ENCODE measurements at regions not wholly inside any gene's neighbourhood (a gene's known extent, or its start where the extent isn't known, plus 50 kb on each side); places are given as distances from the start of the nearest gene placed in this dataset.

DNA sequence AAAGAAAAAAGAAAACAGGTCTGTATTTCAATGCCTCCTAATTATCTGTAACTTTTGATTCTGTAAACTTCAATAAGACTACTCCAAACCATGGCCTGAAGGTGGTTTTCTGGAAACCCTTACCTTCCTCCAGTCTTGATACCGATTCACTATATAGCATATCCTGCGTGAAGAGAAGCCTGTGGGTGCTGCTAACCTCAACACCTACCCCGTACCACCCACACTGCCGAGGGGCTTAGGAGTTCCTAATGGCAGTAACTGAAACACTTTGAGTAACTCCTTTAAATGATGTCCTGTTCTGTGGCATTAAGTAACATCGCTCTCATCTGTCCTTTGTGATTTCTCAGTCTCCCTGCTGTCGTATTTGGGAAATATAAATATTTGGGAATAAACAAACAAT, 104.5 kb upstream of the CARMIL1 start:
- Histone ChIP-seq H2AFZ (replicated peaks; ENCODE audit: low read length, poor library complexity) (no peak overlapping the region), H2BK15ac (ENCODE audit: low read depth, low read length) (peak overlapping the region; percentile 98; the same call in 2 of the 3 replicates), H4K5ac (ENCODE audit: low read depth, low read length) (peak overlapping the region; percentile 78), H3K36me3 (ENCODE audit: control insufficient read depth, insufficient read depth, low read length) (no peaks in the 10 kb centered on the region), H3K27ac (ENCODE audit: insufficient read depth, low read length) (peak overlapping the region; percentile 83), H2BK20ac (ENCODE audit: low read depth, low read length) (peak overlapping the region; percentile 97), H3K9ac (ENCODE audit: low read depth, low read length) (no peak overlapping the region), H3K4ac (ENCODE audit: low read depth, low read length) (peak overlapping the region; percentile 96), H3K14ac (replicated peaks; ENCODE audit: low read depth, low read length) (peak overlapping the region; percentile 96), H3K79me1 (ENCODE audit: low read depth in 1 of 2, low read length in 2 of 2) (no peaks in the 10 kb centered on the region; a peak in 1 of 4 replicates), H3K56ac (ENCODE audit: extremely low read depth, insufficient read depth, low read length) (peak overlapping the region; percentile 55; the same call in 1 of the 2 replicates), H3K18ac (ENCODE audit: low read depth, low read length) (peak overlapping the region; percentile 88), H3K4me3 (ENCODE audit: insufficient read depth, low read depth, low read length) (no peak overlapping the region), H4K91ac (ENCODE audit: insufficient read depth, low read depth, low read length) (peak overlapping the region; percentile 90), H3K9me3 (ENCODE audit: control insufficient read depth, insufficient read depth, low read length) (0 out of 2 replicates have a peak, but pooled peaks cover 2% of the 10 kb centered on the region), H2BK120ac (ENCODE audit: low read depth, low read length) (peak overlapping the region; percentile 97), H3K4me2 (ENCODE audit: low read depth, low read length) (no peak overlapping the region), H4K20me1 (ENCODE audit: insufficient read depth, low read length) (no peaks in the 10 kb centered on the region), H2BK5ac (ENCODE audit: low read depth, low read length, poor library complexity, severe bottlenecking) (peak overlapping the region; percentile 89), H2AK9ac (replicated peaks; ENCODE audit: low read depth, low read length, poor library complexity) (no peak overlapping the region), H3K27me3 (ENCODE audit: control insufficient read depth, insufficient read depth, low read length) (no peaks in the 10 kb centered on the region), H3K23ac (ENCODE audit: low read depth, low read length) (peak overlapping the region; percentile 71; the same call in 1 of the 2 replicates), H3K9me1 (ENCODE audit: insufficient read depth, low read length) (peaks cover 6% of the 10 kb centered on the region; the same call in 1 of the 2 replicates), H3K4me1 (ENCODE audit: control insufficient read depth, insufficient read depth, low read length) (peaks cover 19% of the 10 kb centered on the region), H2AK5ac (ENCODE audit: low read depth, low read length) (peak overlapping the region; percentile 97), H4K8ac (ENCODE audit: low read depth in 2 of 2, low read length in 2 of 2) (peak overlapping the region; percentile 7 to 88; a peak in 3 of 4 replicates)
- TF ChIP-seq RAD21 (IDR thresholded peaks at IDR 0.05; ENCODE audit: low read length) (no peak), SMC3 (IDR thresholded peaks at IDR 0.05; ENCODE audit: low read depth, low read length) (no peak), CHD1 (IDR thresholded peaks at IDR 0.05; ENCODE audit: low read depth, low read length) (no peak), CEBPB (IDR thresholded peaks at IDR 0.05; ENCODE audit: low read depth, low read length) (no peak), MXI1 (IDR thresholded peaks at IDR 0.05; ENCODE audit: borderline replicate concordance, low read depth, low read length) (no peak), NFE2L2 (IDR thresholded peaks at IDR 0.05; ENCODE audit: low read depth, low read length) (no peak), MAZ (IDR thresholded peaks at IDR 0.05; ENCODE audit: borderline replicate concordance, low read depth, low read length) (no peak), BHLHE40 (IDR thresholded peaks at IDR 0.05; ENCODE audit: low read depth, low read length) (no peak), RFX5 (IDR thresholded peaks at IDR 0.05; ENCODE audit: low read depth, low read length) (no peak)
- TF ChIP-seq, protein P1, sequence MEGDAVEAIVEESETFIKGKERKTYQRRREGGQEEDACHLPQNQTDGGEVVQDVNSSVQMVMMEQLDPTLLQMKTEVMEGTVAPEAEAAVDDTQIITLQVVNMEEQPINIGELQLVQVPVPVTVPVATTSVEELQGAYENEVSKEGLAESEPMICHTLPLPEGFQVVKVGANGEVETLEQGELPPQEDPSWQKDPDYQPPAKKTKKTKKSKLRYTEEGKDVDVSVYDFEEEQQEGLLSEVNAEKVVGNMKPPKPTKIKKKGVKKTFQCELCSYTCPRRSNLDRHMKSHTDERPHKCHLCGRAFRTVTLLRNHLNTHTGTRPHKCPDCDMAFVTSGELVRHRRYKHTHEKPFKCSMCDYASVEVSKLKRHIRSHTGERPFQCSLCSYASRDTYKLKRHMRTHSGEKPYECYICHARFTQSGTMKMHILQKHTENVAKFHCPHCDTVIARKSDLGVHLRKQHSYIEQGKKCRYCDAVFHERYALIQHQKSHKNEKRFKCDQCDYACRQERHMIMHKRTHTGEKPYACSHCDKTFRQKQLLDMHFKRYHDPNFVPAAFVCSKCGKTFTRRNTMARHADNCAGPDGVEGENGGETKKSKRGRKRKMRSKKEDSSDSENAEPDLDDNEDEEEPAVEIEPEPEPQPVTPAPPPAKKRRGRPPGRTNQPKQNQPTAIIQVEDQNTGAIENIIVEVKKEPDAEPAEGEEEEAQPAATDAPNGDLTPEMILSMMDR (conservative IDR thresholded peaks at IDR 0.05; ENCODE audit: low read depth, low read length) = no peak
- TF ChIP-seq, protein P2, sequence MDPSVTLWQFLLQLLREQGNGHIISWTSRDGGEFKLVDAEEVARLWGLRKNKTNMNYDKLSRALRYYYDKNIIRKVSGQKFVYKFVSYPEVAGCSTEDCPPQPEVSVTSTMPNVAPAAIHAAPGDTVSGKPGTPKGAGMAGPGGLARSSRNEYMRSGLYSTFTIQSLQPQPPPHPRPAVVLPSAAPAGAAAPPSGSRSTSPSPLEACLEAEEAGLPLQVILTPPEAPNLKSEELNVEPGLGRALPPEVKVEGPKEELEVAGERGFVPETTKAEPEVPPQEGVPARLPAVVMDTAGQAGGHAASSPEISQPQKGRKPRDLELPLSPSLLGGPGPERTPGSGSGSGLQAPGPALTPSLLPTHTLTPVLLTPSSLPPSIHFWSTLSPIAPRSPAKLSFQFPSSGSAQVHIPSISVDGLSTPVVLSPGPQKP (IDR thresholded peaks at IDR 0.05; ENCODE audit: borderline replicate concordance, low read depth, low read length) = no peak
- ChIA-PET CTCF (no interaction called here), POLR2A (ENCODE audit: unreplicated experiment) (no interaction called here)
- intact Hi-C loops (cut with micrococcal nuclease) (no loop called here), in situ Hi-C loops (cut with MboI; ENCODE audit: low sequenced_read_pairs) (no loop called here), dilution Hi-C loops (cut with HindIII; ENCODE audit: low sequenced_read_pairs, unreplicated experiment) (no loop called here)
- WGBS, 2 experiments (ENCODE audit: extremely low coverage in 2 of 2, insufficient read length in 1 of 2) = no CpG with 5 or more reads among the region's 6 CpGs
- no peak for DNase-seq
- no peak for ATAC-seq (ENCODE audit: low read depth)
- no TSS peak for BruUV-seq (replicated peaks)

Measured in IMR-90 (cell line).